Chondrocyte (in vitro differentiated cells): ENCODE measurements at regions not wholly inside any gene's neighbourhood (a gene's known extent, or its start where the extent isn't known, plus 50 kb on each side); places are given as distances from the start of the nearest gene placed in this dataset.

Source experiments
- DNase-seq: peaks from one replicate; pipeline ENCODE4 v3.0.0; 2021; ENCODE audit warnings: mixed read lengths, low spot score
- H3K27ac Mint-ChIP-seq: one replicate; pipeline ENCODE4 v1.8.0; 2021; ENCODE audit warnings: mild to moderate bottlenecking, moderate library complexity, mixed read lengths; ENCODE audit not compliant: unreplicated experiment
- H3K27me3 Mint-ChIP-seq: 2 replicates; pipeline ENCODE4 v1.8.0; 2021; ENCODE audit warnings: low read depth, mixed read lengths
- H3K36me3 Mint-ChIP-seq: 2 replicates; pipeline ENCODE4 v1.8.0; 2021; ENCODE audit warnings: low read depth, mixed read lengths
- H3K4me1 Mint-ChIP-seq: 2 replicates; pipeline ENCODE4 v1.8.0; 2021; ENCODE audit warnings: low read depth, mild to moderate bottlenecking, mixed read lengths
- H3K4me3 Mint-ChIP-seq: one replicate; pipeline ENCODE4 v1.8.0; 2021; ENCODE audit warnings: mild to moderate bottlenecking, moderate library complexity, mixed read lengths; ENCODE audit not compliant: unreplicated experiment
- H3K9me3 Mint-ChIP-seq: 2 replicates; pipeline ENCODE4 v1.8.0; 2021; ENCODE audit warnings: low read depth, mixed read lengths
- CTCF ChIP-seq: fragments of 200-600 bp; sonication (generic); IDR thresholded peaks from 2 replicates; pipeline ENCODE4 v1.5.0; 2021; ENCODE audit warnings: antibody characterized with exemption, mild to moderate bottlenecking, moderate library complexity

GRCh38 chr9:8115570-8115969 lies 316.0 kb upstream of the DMAC1 start:
- Mint-ChIP-seq H3K4me3 (no peak overlapping the region), H3K4me1 (no peaks in the 10 kb centered on the region), H3K27ac (no peak overlapping the region), H3K27me3 (peaks cover 8% of the 10 kb centered on the region), H3K9me3 (peaks cover 6% of the 10 kb centered on the region), H3K36me3 (no peaks in the 10 kb centered on the region)
- no peak for TF ChIP-seq CTCF
- DNase-seq: no peak

GRCh38 chr9:8114826-8115225 lies 315.2 kb upstream of the DMAC1 start:
- Mint-ChIP-seq H3K36me3 (no peaks in the 10 kb centered on the region), H3K27me3 (peaks cover 5% of the 10 kb centered on the region), H3K4me1 (no peaks in the 10 kb centered on the region), H3K27ac (no peak overlapping the region), H3K9me3 (peaks cover 6% of the 10 kb centered on the region), H3K4me3 (no peak overlapping the region)
- DNase-seq: no peak
- no peak for TF ChIP-seq CTCF

DNA sequence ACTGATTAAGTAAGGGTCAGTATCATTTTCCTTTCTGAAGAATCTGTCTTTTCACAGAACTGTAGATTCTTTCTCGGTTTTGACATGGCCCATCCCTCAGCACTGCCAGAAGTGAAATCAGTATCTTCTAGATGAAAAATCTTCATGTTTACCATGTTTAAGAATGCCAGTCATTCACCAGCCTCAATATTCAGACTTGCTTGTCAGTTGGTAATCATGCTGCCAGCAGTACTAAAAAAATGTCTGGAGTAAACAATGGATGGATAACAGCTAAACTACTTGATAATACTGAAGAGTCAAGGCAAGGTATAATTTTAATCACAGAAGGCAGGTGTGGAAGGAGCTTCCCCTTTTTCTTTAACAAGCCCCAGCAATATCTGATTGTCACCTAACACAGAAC lies 306.8 kb upstream of the DMAC1 start:
- Mint-ChIP-seq H3K9me3 (peaks cover 2% of the 10 kb centered on the region), H3K4me1 (no peaks in the 10 kb centered on the region), H3K4me3 (no peak overlapping the region), H3K36me3 (no peaks in the 10 kb centered on the region), H3K27me3 (peaks cover 5% of the 10 kb centered on the region), H3K27ac (no peak overlapping the region)
- DNase-seq: no peak
- TF ChIP-seq CTCF: no peak

GRCh38 chr9:8101607-8102006 lies 302.0 kb upstream of the DMAC1 start:
- Mint-ChIP-seq H3K4me3 (no peak overlapping the region), H3K9me3 (peaks cover 8% of the 10 kb centered on the region), H3K27ac (no peak overlapping the region), H3K4me1 (no peaks in the 10 kb centered on the region), H3K27me3 (peaks cover 2% of the 10 kb centered on the region), H3K36me3 (no peaks in the 10 kb centered on the region)
- no peak for TF ChIP-seq CTCF
- no peak for DNase-seq

GRCh38 chr9:8096091-8096490 lies 296.5 kb upstream of the DMAC1 start:
- no peak for TF ChIP-seq CTCF
- Mint-ChIP-seq H3K36me3 (no peaks in the 10 kb centered on the region), H3K4me3 (no peak overlapping the region), H3K9me3 (peaks cover 6% of the 10 kb centered on the region), H3K4me1 (no peaks in the 10 kb centered on the region), H3K27ac (no peak overlapping the region), H3K27me3 (no peaks in the 10 kb centered on the region)
- DNase-seq: no peak
